ENCODE measurements at regions not wholly inside any gene's neighbourhood (a gene's known extent, or its start where the extent isn't known, plus 50 kb on each side); places are given as distances from the start of the nearest gene placed in this dataset.

DNA sequence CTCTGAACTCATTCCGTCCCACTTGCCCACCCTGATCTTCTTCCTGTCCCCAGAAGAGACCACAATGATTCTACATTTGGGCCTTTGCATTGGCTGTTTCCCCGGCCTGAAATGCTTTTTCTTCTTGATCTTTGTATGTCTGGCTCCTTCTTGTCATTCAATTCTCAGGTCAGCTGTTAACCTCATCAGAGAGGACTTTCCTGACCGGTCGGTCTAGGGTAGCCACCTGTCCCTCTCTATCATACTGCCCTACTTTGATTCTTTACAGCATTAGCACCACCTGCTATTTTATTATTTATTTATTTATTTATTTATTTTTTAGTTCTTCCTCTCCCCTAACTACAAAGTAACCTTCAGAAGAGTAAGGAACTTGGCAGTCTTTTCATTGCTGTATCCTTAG is 84.3 kb downstream of the DYRK2 start:
- 99% methylated on average over 4 of the region's 4 CpGs for WGBS (ENCODE audit: low lambda C conversion rate, missing lambda C conversion rate)
- no peaks in the 10 kb centered on the region for H3K36me3 ChIP-seq (replicated peaks; ENCODE audit: insufficient read depth, low read depth)
- H3K27ac ChIP-seq = no peak overlapping the region
- no peaks in the 10 kb centered on the region for H3K9me3 ChIP-seq (ENCODE audit: low read depth)
- H3K79me2 ChIP-seq = no peaks in the 10 kb centered on the region
- no peaks in the 10 kb centered on the region for H3K4me1 ChIP-seq (ENCODE audit: insufficient read depth)
- H2AFZ ChIP-seq = no peak overlapping the region
- H4K20me1 ChIP-seq (ENCODE audit: insufficient read depth, poor library complexity, severe bottlenecking) = no peaks in the 10 kb centered on the region
- H3K4me3 ChIP-seq = no peak overlapping the region
- no peaks in the 10 kb centered on the region for H3K9me2 ChIP-seq (replicated peaks; ENCODE audit: insufficient read depth)
- H3K4me2 ChIP-seq = no peak overlapping the region
- no peak for TF ChIP-seq EZH2phosphoT487 (IDR thresholded peaks at IDR 0.05; ENCODE audit: low read depth, severe bottlenecking, unreplicated experiment)
- TF ChIP-seq EZH2 (IDR thresholded peaks at IDR 0.05; ENCODE audit: borderline replicate concordance) = no peak
- TF ChIP-seq, protein P1, sequence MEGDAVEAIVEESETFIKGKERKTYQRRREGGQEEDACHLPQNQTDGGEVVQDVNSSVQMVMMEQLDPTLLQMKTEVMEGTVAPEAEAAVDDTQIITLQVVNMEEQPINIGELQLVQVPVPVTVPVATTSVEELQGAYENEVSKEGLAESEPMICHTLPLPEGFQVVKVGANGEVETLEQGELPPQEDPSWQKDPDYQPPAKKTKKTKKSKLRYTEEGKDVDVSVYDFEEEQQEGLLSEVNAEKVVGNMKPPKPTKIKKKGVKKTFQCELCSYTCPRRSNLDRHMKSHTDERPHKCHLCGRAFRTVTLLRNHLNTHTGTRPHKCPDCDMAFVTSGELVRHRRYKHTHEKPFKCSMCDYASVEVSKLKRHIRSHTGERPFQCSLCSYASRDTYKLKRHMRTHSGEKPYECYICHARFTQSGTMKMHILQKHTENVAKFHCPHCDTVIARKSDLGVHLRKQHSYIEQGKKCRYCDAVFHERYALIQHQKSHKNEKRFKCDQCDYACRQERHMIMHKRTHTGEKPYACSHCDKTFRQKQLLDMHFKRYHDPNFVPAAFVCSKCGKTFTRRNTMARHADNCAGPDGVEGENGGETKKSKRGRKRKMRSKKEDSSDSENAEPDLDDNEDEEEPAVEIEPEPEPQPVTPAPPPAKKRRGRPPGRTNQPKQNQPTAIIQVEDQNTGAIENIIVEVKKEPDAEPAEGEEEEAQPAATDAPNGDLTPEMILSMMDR (IDR thresholded peaks at IDR 0.05; ENCODE audit: poor library complexity) = no peak
- DNase-seq (ENCODE audit: low spot score) = no peak
- no peaks in the 10 kb centered on the region for H3K27me3 ChIP-seq

DNA sequence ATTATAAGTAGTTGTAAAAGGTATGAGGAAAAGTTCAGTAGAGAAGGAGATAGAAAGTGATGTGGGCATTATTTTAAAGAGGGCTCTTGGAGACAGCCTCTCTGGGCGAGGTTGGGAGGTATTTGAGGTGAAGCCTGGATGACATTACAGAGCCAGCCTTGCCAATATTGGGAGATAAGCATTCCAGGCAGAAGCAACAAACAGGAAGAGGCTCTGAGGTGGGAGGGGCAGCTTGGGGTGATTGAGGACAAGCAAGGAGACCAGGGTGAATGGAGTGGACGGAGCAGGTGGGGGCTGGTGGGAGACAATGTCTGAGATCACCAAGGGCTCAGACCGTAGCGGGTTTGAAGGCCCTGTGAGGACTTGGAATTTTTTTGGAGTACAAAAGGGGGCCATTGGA is 87.3 kb downstream of the DYRK2 start:
- Histone ChIP-seq H3K79me2 (no peaks in the 10 kb centered on the region), H3K9me2 (replicated peaks; ENCODE audit: insufficient read depth) (no peaks in the 10 kb centered on the region), H3K27ac (no peak overlapping the region), H3K4me2 (no peak overlapping the region), H3K27me3 (no peaks in the 10 kb centered on the region), H2AFZ (no peak overlapping the region), H4K20me1 (ENCODE audit: insufficient read depth, poor library complexity, severe bottlenecking) (no peaks in the 10 kb centered on the region), H3K36me3 (replicated peaks; ENCODE audit: insufficient read depth, low read depth) (no peaks in the 10 kb centered on the region), H3K4me3 (no peak overlapping the region), H3K9me3 (ENCODE audit: low read depth) (no peaks in the 10 kb centered on the region), H3K4me1 (ENCODE audit: insufficient read depth) (no peaks in the 10 kb centered on the region)
- TF ChIP-seq EZH2phosphoT487 (IDR thresholded peaks at IDR 0.05; ENCODE audit: low read depth, severe bottlenecking, unreplicated experiment) (no peak), EZH2 (IDR thresholded peaks at IDR 0.05; ENCODE audit: borderline replicate concordance) (no peak)
- TF ChIP-seq, protein P1 (IDR thresholded peaks at IDR 0.05; ENCODE audit: poor library complexity) = no peak
- DNase-seq (ENCODE audit: low spot score) = no peak
- WGBS (ENCODE audit: low lambda C conversion rate, missing lambda C conversion rate) = 92% methylated on average over 4 of the region's 4 CpGs

DNA sequence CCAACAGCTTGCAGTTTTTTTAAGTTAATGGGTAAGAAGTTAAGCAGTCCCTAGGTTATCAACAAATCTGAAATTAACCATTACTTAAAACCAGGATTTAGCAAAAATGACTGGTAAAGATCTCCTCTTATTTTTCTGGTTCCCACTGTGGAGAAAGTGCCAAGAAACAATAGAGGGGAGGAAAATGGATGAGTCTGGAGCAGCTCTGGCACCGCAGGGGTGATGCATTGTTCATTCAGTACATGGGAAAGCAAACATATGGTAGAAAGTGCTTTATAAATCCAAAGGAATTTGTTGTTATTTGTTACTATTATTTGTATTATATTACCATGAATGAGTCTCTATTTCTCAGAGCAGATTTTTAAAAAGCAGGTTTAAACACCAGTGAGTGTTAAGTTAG is 92.2 kb downstream of the DYRK2 start:
- Histone ChIP-seq H4K20me1 (ENCODE audit: insufficient read depth, poor library complexity, severe bottlenecking) (no peaks in the 10 kb centered on the region), H3K9me2 (replicated peaks; ENCODE audit: insufficient read depth) (no peaks in the 10 kb centered on the region), H3K79me2 (no peaks in the 10 kb centered on the region), H2AFZ (no peak overlapping the region), H3K27me3 (no peaks in the 10 kb centered on the region), H3K27ac (no peak overlapping the region), H3K9me3 (ENCODE audit: low read depth) (no peaks in the 10 kb centered on the region), H3K4me2 (no peak overlapping the region), H3K4me1 (ENCODE audit: insufficient read depth) (peaks cover 4% of the 10 kb centered on the region), H3K36me3 (replicated peaks; ENCODE audit: insufficient read depth, low read depth) (no peaks in the 10 kb centered on the region), H3K4me3 (no peak overlapping the region)
- DNase-seq (ENCODE audit: low spot score) = no peak
- TF ChIP-seq, protein P1 (IDR thresholded peaks at IDR 0.05; ENCODE audit: poor library complexity) = no peak
- TF ChIP-seq EZH2phosphoT487 (IDR thresholded peaks at IDR 0.05; ENCODE audit: low read depth, severe bottlenecking, unreplicated experiment) (no peak), EZH2 (IDR thresholded peaks at IDR 0.05; ENCODE audit: borderline replicate concordance) (no peak)
- 68% methylated on average over 1 of the region's 1 CpG for WGBS (ENCODE audit: low lambda C conversion rate, missing lambda C conversion rate)

DNA sequence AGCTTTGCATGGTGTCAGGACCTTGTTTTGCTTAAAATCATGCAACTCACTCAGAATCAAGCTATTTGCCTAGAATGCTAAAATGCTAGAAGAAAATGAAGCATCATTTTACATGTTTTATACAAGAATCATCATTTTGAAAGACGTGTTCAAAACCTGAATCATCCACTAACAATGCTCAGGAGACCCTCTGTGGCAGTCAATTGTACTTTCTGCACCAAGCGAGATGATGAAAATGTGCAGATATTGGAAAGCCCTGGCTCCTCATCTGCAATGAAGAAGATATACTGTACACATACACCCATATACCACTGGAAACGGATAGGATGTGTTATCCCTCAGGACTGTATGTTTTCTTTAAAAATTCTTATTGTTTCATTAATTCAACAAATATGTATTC is 92.7 kb downstream of the DYRK2 start:
- no peaks in the 10 kb centered on the region for H3K9me3 ChIP-seq (ENCODE audit: low read depth)
- H3K79me2 ChIP-seq = no peaks in the 10 kb centered on the region
- H3K9me2 ChIP-seq (replicated peaks; ENCODE audit: insufficient read depth) = no peaks in the 10 kb centered on the region
- H2AFZ ChIP-seq = no peak overlapping the region
- H4K20me1 ChIP-seq (ENCODE audit: insufficient read depth, poor library complexity, severe bottlenecking) = no peaks in the 10 kb centered on the region
- no peak overlapping the region for H3K27ac ChIP-seq
- WGBS (ENCODE audit: low lambda C conversion rate, missing lambda C conversion rate) = 90% methylated on average over 3 of the region's 3 CpGs
- no peak for DNase-seq (ENCODE audit: low spot score)
- peaks cover 4% of the 10 kb centered on the region for H3K4me1 ChIP-seq (ENCODE audit: insufficient read depth)
- no peaks in the 10 kb centered on the region for H3K27me3 ChIP-seq
- TF ChIP-seq EZH2 (IDR thresholded peaks at IDR 0.05; ENCODE audit: borderline replicate concordance) = no peak
- TF ChIP-seq, protein P1 (IDR thresholded peaks at IDR 0.05; ENCODE audit: poor library complexity) = no peak
- no peak for TF ChIP-seq EZH2phosphoT487 (IDR thresholded peaks at IDR 0.05; ENCODE audit: low read depth, severe bottlenecking, unreplicated experiment)
- H3K36me3 ChIP-seq (replicated peaks; ENCODE audit: insufficient read depth, low read depth) = no peaks in the 10 kb centered on the region
- no peak overlapping the region for H3K4me2 ChIP-seq
- no peak overlapping the region for H3K4me3 ChIP-seq

Data from hepatocyte (in vitro differentiated cells).